ENCODE measurements at regions not wholly inside any gene's neighbourhood (a gene's known extent, or its start where the extent isn't known, plus 50 kb on each side); places are given as distances from the start of the nearest gene placed in this dataset.
"Not testable (repeated sequence)": the region's sequence is repeated elsewhere in the genome, so short reads cannot be mapped to it uniquely, and the experiment has no call there.

- no peak for DNase-seq
These were observed 736.4 kb downstream of the RNF144A start for GRCh38 chr2:7653617-7654016.

- DNase-seq = no peak
These were observed 738.4 kb downstream of the RNF144A start for GRCh38 chr2:7655629-7656028.

GRCh38 chr2:7657526-7657925, 740.3 kb downstream of the RNF144A start:
- not testable (repeated sequence) for DNase-seq

DNA sequence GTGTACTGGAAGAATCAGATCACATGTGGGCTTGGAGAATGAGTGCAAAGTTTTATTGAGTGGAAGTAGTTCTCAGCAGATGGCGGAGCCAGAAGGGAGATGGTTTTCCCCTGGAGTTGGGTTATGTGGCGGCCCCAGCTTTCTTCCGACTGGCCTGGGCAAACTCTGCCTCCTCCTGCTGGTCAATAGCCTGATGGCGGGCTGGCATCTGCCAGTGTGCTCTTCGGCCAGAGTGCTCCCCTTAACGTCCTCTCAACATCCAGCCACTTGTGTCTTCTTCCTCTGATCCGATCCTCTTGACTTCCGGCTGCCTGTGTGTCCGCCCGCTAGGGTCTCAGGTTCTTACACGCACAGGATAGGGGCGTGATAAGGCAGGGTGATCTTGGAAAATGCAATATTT, 741.3 kb downstream of the RNF144A start:
- no peak for DNase-seq

DNA sequence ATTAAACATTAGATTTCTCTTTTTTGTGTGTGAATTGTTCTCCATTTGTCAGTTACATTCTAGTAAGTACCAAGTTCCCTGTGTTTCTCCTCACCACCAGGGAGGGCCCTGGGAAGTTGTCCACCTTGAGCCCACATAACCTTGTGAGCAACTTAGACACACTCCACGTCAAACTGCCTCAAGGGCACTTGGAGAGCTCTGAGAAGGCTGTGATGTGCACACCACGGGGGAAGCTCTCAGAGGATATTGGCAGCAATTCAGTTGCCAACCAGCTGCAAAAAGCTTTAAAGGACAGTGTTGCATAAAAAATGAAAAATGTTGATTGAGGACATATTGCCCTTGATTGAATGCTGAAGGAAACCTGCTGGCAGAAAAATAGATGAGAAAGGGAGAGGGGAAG, 743.6 kb downstream of the RNF144A start:
- peak; percentile 26 for DNase-seq

- DNase-seq = no peak
These were observed 744.3 kb downstream of the RNF144A start for GRCh38 chr2:7661502-7661901.

- no peak for DNase-seq
These were observed 748.7 kb downstream of the RNF144A start for GRCh38 chr2:7665880-7666279.

GRCh38 chr2:7666596-7667259, 749.5 kb downstream of the RNF144A start:
- DNase-seq = no peak

- no peak for DNase-seq
These were observed 750.1 kb downstream of the RNF144A start for GRCh38 chr2:7667260-7667757.

- DNase-seq = no peak
These were observed 753.9 kb downstream of the RNF144A start for GRCh38 chr2:7670905-7671641.

DNA sequence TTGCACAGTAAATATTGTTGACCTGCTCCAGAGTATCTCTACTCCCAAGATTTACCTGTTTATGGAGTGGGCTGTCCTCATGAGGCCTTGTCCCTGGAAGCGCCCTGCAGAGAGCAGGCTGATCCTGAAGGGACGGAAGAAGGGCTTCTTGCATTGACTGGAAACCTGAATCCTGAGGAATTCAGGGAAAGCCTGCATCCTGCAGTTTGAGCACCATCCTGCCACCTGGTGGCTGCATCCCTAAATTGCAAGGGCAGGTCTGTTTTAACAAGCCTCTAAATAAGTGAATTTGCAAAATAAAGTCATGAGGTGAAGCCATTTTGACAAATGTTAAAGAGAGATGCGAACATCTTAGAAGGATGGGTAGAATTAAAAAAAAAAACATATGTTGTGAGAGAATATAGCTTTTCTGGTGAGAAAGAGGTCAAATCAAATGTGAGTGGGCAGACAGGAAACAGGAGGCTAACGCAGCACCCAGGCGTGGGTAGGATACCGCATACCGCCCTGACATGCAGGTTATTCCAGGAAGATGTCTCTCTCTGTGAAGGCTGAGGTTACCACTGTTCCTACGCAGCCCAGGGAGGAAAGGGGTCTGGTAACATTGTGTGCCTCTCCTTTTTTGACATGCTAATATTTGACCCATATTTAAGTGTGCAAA, 754.9 kb downstream of the RNF144A start:
- no peak for DNase-seq

DNA sequence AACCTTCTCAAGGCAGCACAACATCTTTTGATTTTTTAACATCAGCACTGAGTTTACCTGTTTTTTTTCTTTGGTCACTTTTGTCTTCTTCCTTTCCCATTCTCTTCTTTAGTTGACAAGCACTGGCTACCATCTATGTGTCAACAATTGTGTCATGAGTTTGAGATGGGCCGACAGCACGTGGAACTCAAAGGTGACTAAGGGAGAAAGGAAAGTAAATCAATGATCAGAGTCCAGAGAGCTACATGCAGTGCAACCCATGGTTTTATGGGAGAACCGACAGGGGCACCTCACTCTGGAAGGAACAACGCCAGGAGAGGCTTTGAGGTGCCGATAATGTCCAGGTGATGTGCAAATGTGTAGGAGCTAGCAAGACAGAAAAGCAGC, 755.5 kb downstream of the RNF144A start:
- DNase-seq = no peak

DNA sequence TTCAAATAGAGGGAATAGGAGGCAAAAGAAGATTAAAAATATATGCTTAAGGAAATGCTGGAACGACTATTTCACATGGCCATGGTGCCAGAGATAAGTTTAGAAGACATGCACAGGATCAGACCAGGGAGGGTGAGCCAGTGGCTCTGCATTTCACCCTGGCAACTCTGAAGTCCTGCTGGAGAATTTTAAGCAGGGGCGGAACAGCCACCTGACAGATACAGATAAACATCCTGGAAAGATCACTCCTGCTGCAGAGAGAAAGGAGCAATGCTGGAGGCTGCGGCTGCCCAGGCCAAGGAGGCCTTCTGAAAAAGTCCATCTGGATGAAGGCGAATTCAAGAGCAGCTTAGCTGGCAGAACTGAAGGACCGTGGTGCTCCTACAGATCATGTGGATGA, 755.9 kb downstream of the RNF144A start:
- no peak for DNase-seq

GRCh38 chr2:7673853-7674252, 756.6 kb downstream of the RNF144A start:
- no peak for DNase-seq

DNA sequence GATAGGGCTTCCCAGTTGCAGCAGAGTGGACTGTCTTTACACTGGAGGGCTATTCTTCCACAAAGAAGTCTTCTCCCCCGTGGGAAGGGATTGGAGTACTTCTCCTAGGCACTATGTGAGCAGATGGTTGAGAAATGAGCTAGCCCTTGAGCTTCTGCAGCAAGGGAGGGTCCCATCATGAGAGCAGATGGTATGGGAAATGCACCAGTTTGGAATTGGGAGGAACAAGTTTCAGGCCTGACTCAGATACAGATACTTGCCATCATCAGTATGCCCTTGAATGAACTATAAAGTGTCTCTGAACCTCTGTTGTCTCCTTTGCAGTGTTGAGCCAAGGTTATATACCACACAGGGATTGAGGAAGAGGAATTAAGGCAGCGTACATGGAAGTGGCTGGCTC, 757.4 kb downstream of the RNF144A start:
- DNase-seq = no peak

GRCh38 chr2:7676714-7677113, 759.5 kb downstream of the RNF144A start:
- DNase-seq = no peak

GRCh38 chr2:7681881-7682461, 764.8 kb downstream of the RNF144A start:
- no peak for DNase-seq

DNA sequence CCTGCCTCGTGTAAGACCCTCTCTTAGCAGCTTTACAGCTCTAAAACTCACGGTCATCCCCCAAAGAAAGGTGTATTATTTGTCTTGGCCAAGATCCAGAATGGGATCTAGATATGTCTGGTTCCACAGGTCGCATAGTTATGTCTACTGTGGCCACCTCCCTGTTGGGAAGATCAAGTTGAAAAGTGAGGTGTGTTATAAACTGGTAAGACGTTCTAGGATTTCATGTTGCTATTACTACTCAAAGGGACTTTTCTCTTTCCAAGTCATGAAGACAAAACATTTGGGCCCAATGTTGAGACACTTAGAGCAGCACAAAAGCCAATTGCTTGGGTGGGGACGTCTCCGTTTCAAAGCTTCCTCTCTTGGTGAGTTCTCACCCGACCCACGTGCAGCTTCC, 766.0 kb downstream of the RNF144A start:
- DNase-seq = no peak

DNA sequence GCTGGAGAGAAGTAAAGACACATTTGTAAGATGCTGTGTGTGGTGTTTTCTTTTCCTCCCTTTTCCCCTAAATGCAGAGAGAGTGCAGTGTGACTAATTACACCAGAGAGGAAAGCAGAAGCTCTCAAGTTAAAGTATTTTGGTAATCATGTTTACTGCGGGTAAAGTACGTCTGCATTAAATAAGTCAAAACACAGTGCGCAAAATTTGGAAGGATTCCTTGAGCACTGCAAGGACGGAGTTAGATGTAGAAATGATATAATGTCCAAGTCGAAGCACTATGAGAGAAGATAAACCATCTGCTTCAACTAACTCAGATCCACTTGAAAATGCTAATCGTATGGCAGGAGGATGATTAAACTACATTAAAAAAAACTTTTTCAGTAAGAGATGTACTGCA, 766.5 kb downstream of the RNF144A start:
- DNase-seq = no peak

DNA sequence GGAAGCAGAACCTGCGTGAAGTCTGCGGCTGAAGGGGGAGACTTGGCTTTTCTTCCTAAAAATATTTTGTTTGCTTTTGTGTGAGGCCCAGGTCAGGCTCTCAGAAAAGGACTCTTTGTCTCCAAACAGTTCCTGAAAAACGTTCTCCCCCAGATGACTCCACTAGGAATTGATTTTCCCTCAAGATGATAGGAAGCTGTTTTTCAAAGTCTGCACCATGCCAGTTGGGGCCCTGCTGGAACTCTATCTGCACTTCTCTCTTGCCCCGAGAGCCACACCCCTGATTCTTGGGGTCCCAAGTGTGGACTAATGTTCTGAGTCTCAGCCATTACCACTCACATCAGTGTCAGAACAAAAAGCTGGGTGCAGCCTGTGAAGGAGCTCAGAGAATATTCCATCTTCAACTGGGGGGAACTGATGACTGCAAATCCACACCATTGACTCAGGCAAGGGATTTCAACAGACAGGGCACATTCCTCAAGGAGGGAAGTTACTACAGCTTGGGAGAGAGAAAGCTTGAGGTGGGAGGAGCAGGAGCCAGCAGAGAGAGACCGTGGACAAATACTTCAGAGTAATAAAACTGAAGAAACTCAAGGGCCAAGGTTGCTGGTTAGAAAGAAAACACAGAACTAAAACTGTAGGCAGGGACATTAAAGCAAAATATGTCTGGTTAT, 768.3 kb downstream of the RNF144A start:
- no peak for DNase-seq

- no peak for DNase-seq
These were observed 768.8 kb downstream of the RNF144A start for GRCh38 chr2:7686016-7686385.

DNA sequence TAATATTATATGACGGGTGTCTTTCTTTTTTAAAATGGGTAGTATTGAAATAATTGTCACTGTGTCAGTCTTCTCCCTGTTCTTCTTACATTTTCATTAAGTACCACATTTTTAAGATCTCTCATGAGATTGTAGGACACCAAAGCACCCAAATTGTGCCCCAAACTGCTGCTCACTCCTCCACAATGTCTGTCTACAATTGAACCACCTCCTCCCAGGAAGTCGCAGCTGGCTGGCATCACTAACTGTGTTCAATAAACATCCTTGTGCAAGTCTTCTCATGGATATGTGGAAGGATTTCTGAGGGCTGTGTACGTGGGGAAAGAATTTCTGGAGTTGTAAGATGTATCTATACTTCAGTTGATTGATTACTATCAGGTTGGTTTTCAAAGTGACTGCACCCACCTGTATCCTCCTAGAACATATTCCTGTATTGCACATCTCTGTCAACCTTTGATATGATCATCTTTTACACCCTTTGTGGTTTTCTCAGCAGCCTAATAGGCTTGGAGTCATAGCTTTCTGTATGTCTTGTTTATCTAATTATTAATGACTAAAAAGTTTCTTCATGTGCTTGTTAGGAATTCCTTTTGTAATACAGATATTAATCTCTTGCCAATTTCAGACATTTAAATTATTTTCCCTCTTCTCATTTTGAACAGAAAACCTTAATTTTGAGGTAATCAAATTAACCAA, 774.9 kb downstream of the RNF144A start:
- no peak for DNase-seq

All from NCI-H1092 (cell line).